H1 (cell line): ENCODE measurements at regions not wholly inside any gene's neighbourhood (a gene's known extent, or its start where the extent isn't known, plus 50 kb on each side); places are given as distances from the start of the nearest gene placed in this dataset.

Experiments
- CTCF ChIA-PET: fragments of 300-600 bp; sonication (Branson Sonifier 250); formaldehyde crosslinking; loops from one replicate; lab custom pipeline; 2021; ENCODE audit not compliant: partially characterized antibody; lab: Charles Lee
- POLR2A ChIA-PET: fragments of 300-600 bp; sonication (Branson Sonifier 250); formaldehyde crosslinking; loops from one replicate; lab custom pipeline; 2021; ENCODE audit warnings: inconsistent platforms; ENCODE audit not compliant: partially characterized antibody; lab: Charles Lee
- DNase-seq, 2 experiments: peaks; one replicate each; pipeline versions ENCODE4 v3.0.0 to v3.0.0-alpha.2; 2010 to 2022; ENCODE audit warnings: low spot score in 2 of 2, low read depth in 1 of 2, mixed read lengths in 1 of 2
- FAIRE-seq: peaks from 2 replicates; lab custom pipeline; 2011; peaks lifted over from hg19 to GRCh38; lab: Jason Lieb, UNC
- H2AFZ ChIP-seq: 2 replicates; pipeline ENCODE4 v1.8.1; 2012; ENCODE audit warnings: low read length, inconsistent platforms
- H2AK5ac ChIP-seq: 2 replicates; pipeline ENCODE4 v1.6.1; 2013; ENCODE audit warnings: low read depth, low read length
- H2BK120ac ChIP-seq: replicated peaks from 2 replicates; pipeline ENCODE3; 2013; ENCODE audit warnings: low read depth, low read length, inconsistent platforms
- H2BK12ac ChIP-seq: 2 replicates; pipeline ENCODE4 v1.6.1; 2013; ENCODE audit warnings: low read depth, low read length
- H2BK15ac ChIP-seq: 2 replicates; pipeline ENCODE4 v1.6.1; 2013; ENCODE audit warnings: low read length
- H2BK20ac ChIP-seq: 2 replicates; pipeline ENCODE4 v1.6.1; 2013; ENCODE audit warnings: low read length
- H2BK5ac ChIP-seq: 2 replicates; pipeline ENCODE4 v1.6.1; 2013; ENCODE audit warnings: low read depth, low read length
- H3K14ac ChIP-seq: 2 replicates; pipeline ENCODE4 v1.6.1; 2013; ENCODE audit warnings: inconsistent platforms; ENCODE audit not compliant: insufficient read length
- H3K18ac ChIP-seq: 2 replicates; pipeline ENCODE4 v1.6.1; 2013; ENCODE audit warnings: low read length; ENCODE audit errors: extremely low read depth
- H3K23ac ChIP-seq: 2 replicates; pipeline ENCODE4 v1.6.1; 2013; ENCODE audit warnings: inconsistent platforms; ENCODE audit not compliant: insufficient read length
- H3K23me2 ChIP-seq: 2 replicates; pipeline ENCODE4 v1.6.1; 2013; ENCODE audit warnings: low read depth, low read length
- H3K27ac ChIP-seq: 2 replicates; pipeline ENCODE4 v1.6.1; 2011; ENCODE audit warnings: low read depth, low read length, inconsistent platforms
- H3K27me3 ChIP-seq, 4 experiments: replicated peaks in 1 of 4; 1 replicate in 1 of 4; 2 replicates in 3 of 4; pipeline versions ENCODE4 v1.6.1 to v1.8.1; 2011 to 2013; ENCODE audit warnings: low read length in 3 of 4, mild to moderate bottlenecking in 3 of 4, inconsistent platforms in 2 of 4, mixed read lengths in 2 of 4, moderate library complexity in 1 of 4; ENCODE audit not compliant: control insufficient read depth in 3 of 4, insufficient read depth in 3 of 4; ENCODE audit errors: extremely low read depth in 1 of 4
- H3K36me3 ChIP-seq, 4 experiments: 2 replicates each; pipeline versions ENCODE4 v1.6.1 to v1.8.1; 2011 to 2013; ENCODE audit warnings: mild to moderate bottlenecking in 4 of 4, low read length in 3 of 4, moderate library complexity in 2 of 4, control low read depth in 1 of 4, inconsistent platforms in 1 of 4; ENCODE audit not compliant: insufficient read depth in 4 of 4, control insufficient read depth in 2 of 4
- H3K4ac ChIP-seq: replicated peaks from 2 replicates; pipeline ENCODE3; 2013; ENCODE audit warnings: low read length, low read depth, mixed read lengths, inconsistent platforms; ENCODE audit not compliant: insufficient read length
- H3K4me1 ChIP-seq, 4 experiments: replicated peaks in 1 of 4; 1 replicate in 1 of 4; 2 replicates in 3 of 4; pipeline versions ENCODE4 v1.6.1 to v1.8.1; 2011 to 2013; ENCODE audit warnings: low read length in 3 of 4, inconsistent platforms in 2 of 4, mixed read lengths in 1 of 4; ENCODE audit not compliant: insufficient read depth in 4 of 4, control insufficient read depth in 3 of 4
- H3K4me2 ChIP-seq, 2 experiments: 2 replicates each; pipeline versions ENCODE4 v1.6.1 to v1.8.1; 2011 to 2013; ENCODE audit warnings: low read depth in 2 of 2, low read length in 2 of 2, control low read depth in 1 of 2, inconsistent platforms in 1 of 2, mild to moderate bottlenecking in 1 of 2; ENCODE audit not compliant: insufficient read depth in 1 of 2
- H3K4me3 ChIP-seq, 4 experiments: fragments of 200-600, 300-600 bp in 1 of 4; sonication (generic), shearing (Covaris generic), sonication (Bioruptor Twin) in 1 of 4; 2 replicates each; pipeline versions ENCODE4 v1.5.1 to v1.8.1; 2011 to 2016; ENCODE audit warnings: low read length in 4 of 4, low read depth in 3 of 4, control low read depth in 2 of 4, inconsistent platforms in 2 of 4, mild to moderate bottlenecking in 2 of 4, mixed read lengths in 1 of 4, moderate library complexity in 1 of 4; ENCODE audit not compliant: insufficient read depth in 2 of 4; ENCODE audit errors: extremely low read depth in 1 of 4
- H3K56ac ChIP-seq: replicated peaks from 2 replicates; pipeline ENCODE3; 2013; ENCODE audit warnings: low read depth, mild to moderate bottlenecking, mixed read lengths, low read length, inconsistent platforms; ENCODE audit not compliant: insufficient read length
- H3K79me1 ChIP-seq: 2 replicates; pipeline ENCODE4 v1.6.1; 2013; ENCODE audit warnings: low read depth, low read length, control low read depth
- H3K79me2 ChIP-seq, 2 experiments: 2 replicates each; pipeline versions ENCODE4 v1.6.1 to v1.8.1; 2012 to 2013; ENCODE audit warnings: low read length in 2 of 2, mild to moderate bottlenecking in 2 of 2, inconsistent platforms in 1 of 2; ENCODE audit not compliant: insufficient read depth in 2 of 2, control insufficient read depth in 1 of 2
- H3K9ac ChIP-seq, 4 experiments: replicated peaks in 1 of 4; 1 replicate in 1 of 4; 2 replicates in 3 of 4; pipeline versions ENCODE4 v1.6.1 to v1.8.1; 2011 to 2013; ENCODE audit warnings: low read depth in 3 of 4, low read length in 3 of 4, control low read depth in 2 of 4, mild to moderate bottlenecking in 2 of 4, moderate library complexity in 2 of 4, inconsistent platforms in 1 of 4; ENCODE audit errors: extremely low read depth in 1 of 4
- H3K9me3 ChIP-seq, 2 experiments: 2 replicates each; pipeline versions ENCODE4 v1.6.1 to v1.8.1; 2012 to 2013; ENCODE audit warnings: mild to moderate bottlenecking in 2 of 2, moderate library complexity in 2 of 2, control low read depth in 1 of 2, inconsistent platforms in 1 of 2, low read depth in 1 of 2, low read length in 1 of 2, mixed read lengths in 1 of 2; ENCODE audit not compliant: insufficient read depth in 2 of 2
- H4K20me1 ChIP-seq, 2 experiments: replicated peaks in 1 of 2; 2 replicates each; pipeline versions ENCODE3 to v1.8.1; 2011 to 2013; ENCODE audit warnings: inconsistent platforms in 2 of 2, low read length in 2 of 2, mild to moderate bottlenecking in 1 of 2; ENCODE audit not compliant: insufficient read depth in 2 of 2, control insufficient read depth in 1 of 2
- H4K5ac ChIP-seq: 2 replicates; pipeline ENCODE4 v1.6.1; 2013; ENCODE audit warnings: low read length, low read depth, mixed read lengths, inconsistent platforms; ENCODE audit not compliant: insufficient read length
- H4K8ac ChIP-seq: 2 replicates; pipeline ENCODE4 v1.8.0; 2013; ENCODE audit warnings: mild to moderate bottlenecking, moderate library complexity, low read length, inconsistent platforms; ENCODE audit not compliant: insufficient read depth; ENCODE audit errors: extremely low read depth
- H4K91ac ChIP-seq: replicated peaks from 2 replicates; pipeline ENCODE3; 2013; ENCODE audit warnings: low read length, mixed read lengths, inconsistent platforms; ENCODE audit not compliant: insufficient read length
- BACH1 ChIP-seq: IDR thresholded peaks from 2 replicates; pipeline ENCODE4 v1.6.1; 2012; ENCODE audit warnings: low read length, improper control_type of control experiment
- BCL11A ChIP-seq, 2 experiments: IDR thresholded peaks; one replicate each; pipeline ENCODE4 v1.6.1; 2011; ENCODE audit warnings: low read depth in 2 of 2, low read length in 2 of 2, mild to moderate bottlenecking in 2 of 2
- CREB1 ChIP-seq: IDR thresholded peaks from 2 replicates; pipeline ENCODE4 v1.6.1; 2012; ENCODE audit warnings: inconsistent platforms
- CTBP2 ChIP-seq: IDR thresholded peaks from 2 replicates; pipeline ENCODE4 v1.7.0; 2011; ENCODE audit warnings: borderline replicate concordance, mild to moderate bottlenecking, moderate library complexity, mixed read lengths, low read length; ENCODE audit not compliant: insufficient read depth, insufficient read length
- GABPA ChIP-seq: IDR thresholded peaks from 2 replicates; pipeline ENCODE4 v1.6.1; 2011; ENCODE audit warnings: mild to moderate bottlenecking, low read length, moderate library complexity, borderline replicate concordance; ENCODE audit not compliant: insufficient read depth
- HDAC2 ChIP-seq, 2 experiments: fragments of 300-600 bp in 1 of 2; sonication (generic) in 1 of 2; IDR thresholded peaks; 2 replicates each; pipeline ENCODE4 v1.6.1; 2011 to 2012; ENCODE audit warnings: low read depth in 2 of 2, low read length in 2 of 2, mild to moderate bottlenecking in 2 of 2, moderate library complexity in 2 of 2, borderline replicate concordance in 1 of 2, inconsistent platforms in 1 of 2
- JUND ChIP-seq: IDR thresholded peaks from 2 replicates; pipeline ENCODE4 v1.6.1; 2011; ENCODE audit warnings: mild to moderate bottlenecking, improper control_type of control experiment, low read length
- KDM1A ChIP-seq: fragments of 200-600, 300-600 bp; sonication (generic); IDR thresholded peaks from 2 replicates; pipeline ENCODE4 v1.7.1; 2016; ENCODE audit warnings: mild to moderate bottlenecking, low read length, borderline replicate concordance
- KDM4A ChIP-seq: IDR thresholded peaks from one replicate; pipeline ENCODE4 v1.7.1; 2012; ENCODE audit warnings: low read depth, mild to moderate bottlenecking, moderate library complexity, low read length, inconsistent platforms; ENCODE audit not compliant: severe bottlenecking
- RAD21 ChIP-seq, 2 experiments: IDR thresholded peaks in 1 of 2; conservative IDR thresholded peaks in 1 of 2; 2 replicates each; pipeline ENCODE4 v1.6.1; 2011; ENCODE audit warnings: low read depth in 2 of 2, low read length in 2 of 2, improper control_type of control experiment in 1 of 2, inconsistent platforms in 1 of 2, mild to moderate bottlenecking in 1 of 2, moderate library complexity in 1 of 2
- SAP30 ChIP-seq: fragments of 300-600 bp; sonication (generic); IDR thresholded peaks from 2 replicates; pipeline ENCODE4 v1.7.1; 2012; ENCODE audit warnings: low read length, moderate library complexity, mild to moderate bottlenecking, inconsistent platforms; ENCODE audit not compliant: insufficient read depth, insufficient replicate concordance
- SP1 ChIP-seq: IDR thresholded peaks from 2 replicates; pipeline ENCODE4 v1.6.1; 2011; ENCODE audit warnings: low read depth, low read length
- SP2 ChIP-seq: IDR thresholded peaks from 2 replicates; pipeline ENCODE4 v1.6.1; 2012; ENCODE audit warnings: mild to moderate bottlenecking, low read length, inconsistent platforms
- SP4 ChIP-seq: IDR thresholded peaks from 2 replicates; pipeline ENCODE4 v1.6.1; 2012; ENCODE audit warnings: low read length, inconsistent platforms
- TCF12 ChIP-seq: IDR thresholded peaks from 2 replicates; pipeline ENCODE4 v1.6.1; 2011; ENCODE audit warnings: low read depth, mild to moderate bottlenecking, low read length
- WGBS, 2 experiments: shearing (Covaris generic) in 1 of 2; methylation state at CpG; one replicate each; pipeline versions ENCODE4 v1.1.6 to v1.1.7; 2013 to 2015; ENCODE audit warnings: low lambda C conversion rate in 2 of 2, mixed read lengths in 2 of 2, inconsistent platforms in 1 of 2, low coverage in 1 of 2, missing lambda C conversion rate in 1 of 2; ENCODE audit not compliant: insufficient replicate concordance in 2 of 2, insufficient coverage in 1 of 2, insufficient read length in 1 of 2; ENCODE audit errors: extremely low coverage in 1 of 2, missing lambda C conversion rate in 1 of 2; 5-methylcytosine and 5-hydroxymethylcytosine counted together

- H4K8ac ChIP-seq = no peak overlapping the region
- no peaks in the 10 kb centered on the region for H3K36me3 ChIP-seq
- no peak overlapping the region for H3K4ac ChIP-seq
- H2BK12ac ChIP-seq = no peak overlapping the region
- H3K27me3 ChIP-seq = 0 out of 7 replicates have a peak, but pooled peaks cover 0 to 4% (median 0%) of the 10 kb centered on the region in 4 experiments
- H2AK5ac ChIP-seq = no peak overlapping the region
- ChIA-PET CTCF (interaction anchor here (16.4 kb wide), 1 partner anchor 10 kb away, joined by 163 read pairs; no protein-coding TSS in a partner anchor), POLR2A (no interaction called here)
- no peaks in the 10 kb centered on the region for H3K79me1 ChIP-seq
- H3K23ac ChIP-seq = no peak overlapping the region
- peaks cover 0 to 6% of the 10 kb centered on the region in 2 experiments; a peak in 1 of 4 replicates for H3K9me3 ChIP-seq
- H3K79me2 ChIP-seq = no peaks in the 10 kb centered on the region
- H2BK120ac ChIP-seq = no peak overlapping the region
- no peak overlapping the region for H2BK20ac ChIP-seq
- no peak overlapping the region for H2BK5ac ChIP-seq
- H2AFZ ChIP-seq = no peak overlapping the region
- no peak for FAIRE-seq
- no peak overlapping the region for H4K91ac ChIP-seq
- no peaks in the 10 kb centered on the region for H4K20me1 ChIP-seq
- no peak overlapping the region for H3K27ac ChIP-seq
- WGBS, 2 experiments = 91% methylated on average over 5 of the region's 5 CpGs; no CpG with 5 or more reads in 1 of the 2 experiments
- no peak overlapping the region for H2BK15ac ChIP-seq
- no peak overlapping the region for H3K14ac ChIP-seq
- H3K18ac ChIP-seq = no peak overlapping the region
- H3K4me3 ChIP-seq = no peak overlapping the region
- H3K4me2 ChIP-seq = no peak overlapping the region
- H4K5ac ChIP-seq = no peak overlapping the region
- no peaks in the 10 kb centered on the region for H3K23me2 ChIP-seq
- H3K56ac ChIP-seq = no peak overlapping the region
- H3K4me1 ChIP-seq = 0 out of 7 replicates have a peak, but pooled peaks cover 0 to 2% (median 0%) of the 10 kb centered on the region in 4 experiments
- DNase-seq = no peak
- no peak overlapping the region for H3K9ac ChIP-seq
- TF ChIP-seq HDAC2 (IDR thresholded peaks at IDR 0.05; ENCODE audit: borderline replicate concordance in 1 of 2, low read depth in 2 of 2, low read length in 2 of 2) = no peak
- no peak for TF ChIP-seq BACH1
- no peak for TF ChIP-seq SP2
- TF ChIP-seq RAD21 (IDR thresholded peaks at IDR 0.05 in 1 of 2, conservative IDR thresholded peaks at IDR 0.05 in 1 of 2; ENCODE audit: low read depth in 2 of 2, low read length in 2 of 2) = no peak
- TF ChIP-seq CTBP2 = no peak
- TF ChIP-seq KDM4A = no peak
- no peak for TF ChIP-seq SP1
- no peak for TF ChIP-seq JUND
- no peak for TF ChIP-seq SAP30
- no peak for TF ChIP-seq SP4
- TF ChIP-seq GABPA = no peak
- TF ChIP-seq TCF12 = no peak
- TF ChIP-seq BCL11A (IDR thresholded peaks at IDR 0.05; ENCODE audit: low read depth in 2 of 2, low read length in 2 of 2) = no peak
- TF ChIP-seq CREB1 = no peak
- no peak for TF ChIP-seq KDM1A
Observed at GRCh38 chr1:29691499-29691898, 455.2 kb downstream of the PTPRU start.
